Muscle layer of colon (tissue), 2 donors: ENCODE measurements at regions not wholly inside any gene's neighbourhood (a gene's known extent, or its start where the extent isn't known, plus 50 kb on each side); places are given as distances from the start of the nearest gene placed in this dataset.
"Not testable (repeated sequence)": the region's sequence is repeated elsewhere in the genome, so short reads cannot be mapped to it uniquely, and the experiment has no call there.

Experiments
- H3K27ac ChIP-seq: one replicate; pipeline ENCODE4 v1.7.0; 2013; ENCODE audit warnings: low read depth, mild to moderate bottlenecking, low read length, moderate library complexity
- H3K27me3 ChIP-seq, 2 donors: one replicate each; pipeline ENCODE4 v1.7.0; 2013; ENCODE audit warnings: low read length in 2 of 2, mild to moderate bottlenecking in 2 of 2; ENCODE audit not compliant: insufficient read depth in 2 of 2, control insufficient read depth in 1 of 2
- H3K36me3 ChIP-seq: one replicate; pipeline ENCODE4 v1.7.0; 2013; ENCODE audit warnings: mild to moderate bottlenecking, low read length; ENCODE audit not compliant: insufficient read depth
- H3K4me1 ChIP-seq: one replicate; pipeline ENCODE4 v1.7.0; 2013; ENCODE audit warnings: mild to moderate bottlenecking, low read length; ENCODE audit not compliant: insufficient read depth
- H3K4me3 ChIP-seq, 2 donors: one replicate each; pipeline ENCODE4 v1.7.0; 2013; ENCODE audit warnings: low read length in 2 of 2, low read depth in 1 of 2, mild to moderate bottlenecking in 1 of 2, moderate library complexity in 1 of 2
- H3K9ac ChIP-seq: one replicate; pipeline ENCODE4 v1.7.0; 2013; ENCODE audit warnings: low read length
- H3K9me3 ChIP-seq: one replicate; pipeline ENCODE4 v1.7.0; 2013; ENCODE audit warnings: mild to moderate bottlenecking, low read length
- donor health status: abdominal sarcoma.
- donor health status: Adenocarcinoma of cecum.

- H3K36me3 ChIP-seq: no peaks in the 10 kb centered on the region
- no peak overlapping the region for H3K4me3 ChIP-seq
- H3K9me3 ChIP-seq: no peaks in the 10 kb centered on the region
- peaks cover 5% of the 10 kb centered on the region for H3K4me1 ChIP-seq
- H3K27ac ChIP-seq: no peak overlapping the region
- H3K27me3 ChIP-seq: no peaks in the 10 kb centered on the region
- no peak overlapping the region for H3K9ac ChIP-seq
Measured at GRCh38 chr12:124151583-124151982, 143.3 kb upstream of the RFLNA start.

- Histone ChIP-seq H3K36me3 (no peaks in the 10 kb centered on the region), H3K27me3 (no peaks in the 10 kb centered on the region), H3K4me3 (no peak overlapping the region), H3K9ac (no peak overlapping the region), H3K9me3 (no peaks in the 10 kb centered on the region), H3K27ac (no peak overlapping the region), H3K4me1 (peaks cover 5% of the 10 kb centered on the region)
Measured at GRCh38 chr12:124152731-124153130, 142.2 kb upstream of the RFLNA start.

GRCh38 chr12:124153392-124153791 lies 141.5 kb upstream of the RFLNA start:
- no peaks in the 10 kb centered on the region for H3K9me3 ChIP-seq
- H3K9ac ChIP-seq: no peak overlapping the region
- no peaks in the 10 kb centered on the region for H3K27me3 ChIP-seq
- H3K27ac ChIP-seq: no peak overlapping the region
- no peak overlapping the region for H3K4me3 ChIP-seq
- H3K4me1 ChIP-seq: peaks cover 5% of the 10 kb centered on the region
- no peaks in the 10 kb centered on the region for H3K36me3 ChIP-seq

- Histone ChIP-seq H3K9ac (no peak overlapping the region), H3K27me3 (no peaks in the 10 kb centered on the region), H3K36me3 (no peaks in the 10 kb centered on the region), H3K4me1 (peaks cover 5% of the 10 kb centered on the region), H3K27ac (no peak overlapping the region), H3K9me3 (no peaks in the 10 kb centered on the region), H3K4me3 (no peak overlapping the region)
Measured at GRCh38 chr12:124157406-124157805, 137.5 kb upstream of the RFLNA start.

- no peaks in the 10 kb centered on the region for H3K27me3 ChIP-seq
- no peak overlapping the region for H3K27ac ChIP-seq
- no peaks in the 10 kb centered on the region for H3K4me1 ChIP-seq
- H3K36me3 ChIP-seq: no peaks in the 10 kb centered on the region
- H3K9me3 ChIP-seq: no peaks in the 10 kb centered on the region
- H3K9ac ChIP-seq: no peak overlapping the region
- no peak overlapping the region for H3K4me3 ChIP-seq
Measured at GRCh38 chr12:124159655-124160054, 135.2 kb upstream of the RFLNA start.

GRCh38 chr12:124160097-124160756 lies 134.7 kb upstream of the RFLNA start:
- no peaks in the 10 kb centered on the region for H3K36me3 ChIP-seq
- H3K27ac ChIP-seq: no peak overlapping the region
- no peaks in the 10 kb centered on the region for H3K4me1 ChIP-seq
- no peak overlapping the region for H3K4me3 ChIP-seq
- no peaks in the 10 kb centered on the region for H3K9me3 ChIP-seq
- no peak overlapping the region for H3K9ac ChIP-seq
- no peaks in the 10 kb centered on the region for H3K27me3 ChIP-seq

- H3K9me3 ChIP-seq, H3K36me3 ChIP-seq, H3K4me3 ChIP-seq, H3K9ac ChIP-seq, H3K27ac ChIP-seq, H3K27me3 ChIP-seq, H3K4me1 ChIP-seq: not testable (repeated sequence)
Measured at GRCh38 chr12:124161402-124161801, 133.5 kb upstream of the RFLNA start.

GRCh38 chr12:124162151-124163110 lies 132.5 kb upstream of the RFLNA start:
- H3K9me3 ChIP-seq: no peaks in the 10 kb centered on the region
- no peak overlapping the region for H3K27ac ChIP-seq
- H3K4me1 ChIP-seq: no peaks in the 10 kb centered on the region
- no peak overlapping the region for H3K4me3 ChIP-seq
- H3K36me3 ChIP-seq: no peaks in the 10 kb centered on the region
- H3K27me3 ChIP-seq: no peaks in the 10 kb centered on the region
- H3K9ac ChIP-seq: no peak overlapping the region

- H3K27me3 ChIP-seq: no peaks in the 10 kb centered on the region
- H3K27ac ChIP-seq: no peak overlapping the region
- H3K9me3 ChIP-seq: no peaks in the 10 kb centered on the region
- H3K9ac ChIP-seq: no peak overlapping the region
- H3K4me1 ChIP-seq: no peaks in the 10 kb centered on the region
- H3K4me3 ChIP-seq: no peak overlapping the region
- H3K36me3 ChIP-seq: no peaks in the 10 kb centered on the region
Measured at GRCh38 chr12:124165695-124166094, 129.2 kb upstream of the RFLNA start.

GRCh38 chr12:124167141-124167540 lies 127.8 kb upstream of the RFLNA start:
- Histone ChIP-seq H3K36me3 (no peaks in the 10 kb centered on the region), H3K9ac (no peak overlapping the region), H3K27me3 (no peaks in the 10 kb centered on the region), H3K4me3 (no peak overlapping the region), H3K9me3 (no peaks in the 10 kb centered on the region), H3K27ac (no peak overlapping the region), H3K4me1 (no peaks in the 10 kb centered on the region)

GRCh38 chr12:124168016-124168786 lies 126.7 kb upstream of the RFLNA start:
- no peaks in the 10 kb centered on the region for H3K4me1 ChIP-seq
- no peak overlapping the region for H3K27ac ChIP-seq
- no peak overlapping the region for H3K9ac ChIP-seq
- no peaks in the 10 kb centered on the region for H3K9me3 ChIP-seq
- H3K27me3 ChIP-seq: no peaks in the 10 kb centered on the region
- no peak overlapping the region for H3K4me3 ChIP-seq
- no peaks in the 10 kb centered on the region for H3K36me3 ChIP-seq
